Glutamatergic neuron (in vitro differentiated cells): ENCODE measurements at regions not wholly inside any gene's neighbourhood (a gene's known extent, or its start where the extent isn't known, plus 50 kb on each side); places are given as distances from the start of the nearest gene placed in this dataset.

Source experiments
- DNase-seq: peaks from one replicate; pipeline ENCODE4 v3.0.0; 2022
- H3K27ac Mint-ChIP-seq: one replicate; pipeline ENCODE4 v1.8.0; 2020; ENCODE audit warnings: mild to moderate bottlenecking, mixed read lengths, inconsistent platforms; ENCODE audit not compliant: unreplicated experiment
- H3K27me3 Mint-ChIP-seq: one replicate; pipeline ENCODE4 v1.8.0; 2020; ENCODE audit warnings: mild to moderate bottlenecking, moderate library complexity, mixed read lengths, inconsistent platforms; ENCODE audit not compliant: unreplicated experiment
- H3K36me3 Mint-ChIP-seq: one replicate; pipeline ENCODE4 v1.8.0; 2020; ENCODE audit warnings: mild to moderate bottlenecking, mixed read lengths, inconsistent platforms; ENCODE audit not compliant: unreplicated experiment
- H3K4me1 Mint-ChIP-seq: one replicate; pipeline ENCODE4 v1.8.0; 2020; ENCODE audit warnings: mild to moderate bottlenecking, low read depth, mixed read lengths, inconsistent platforms; ENCODE audit not compliant: unreplicated experiment
- H3K4me3 Mint-ChIP-seq: one replicate; pipeline ENCODE4 v1.8.0; 2020; ENCODE audit warnings: mild to moderate bottlenecking, mixed read lengths, inconsistent platforms; ENCODE audit not compliant: unreplicated experiment
- H3K9me3 Mint-ChIP-seq: one replicate; pipeline ENCODE4 v1.8.0; 2020; ENCODE audit warnings: mild to moderate bottlenecking, moderate library complexity, mixed read lengths, inconsistent platforms; ENCODE audit not compliant: unreplicated experiment
- TF ChIP-seq, protein P1 (sequence below): fragments of 200-600 bp; sonication (generic); IDR thresholded peaks from one replicate; pipeline ENCODE4 v1.5.0; 2021; ENCODE audit not compliant: partially characterized antibody, unreplicated experiment

- TF ChIP-seq, protein P1, sequence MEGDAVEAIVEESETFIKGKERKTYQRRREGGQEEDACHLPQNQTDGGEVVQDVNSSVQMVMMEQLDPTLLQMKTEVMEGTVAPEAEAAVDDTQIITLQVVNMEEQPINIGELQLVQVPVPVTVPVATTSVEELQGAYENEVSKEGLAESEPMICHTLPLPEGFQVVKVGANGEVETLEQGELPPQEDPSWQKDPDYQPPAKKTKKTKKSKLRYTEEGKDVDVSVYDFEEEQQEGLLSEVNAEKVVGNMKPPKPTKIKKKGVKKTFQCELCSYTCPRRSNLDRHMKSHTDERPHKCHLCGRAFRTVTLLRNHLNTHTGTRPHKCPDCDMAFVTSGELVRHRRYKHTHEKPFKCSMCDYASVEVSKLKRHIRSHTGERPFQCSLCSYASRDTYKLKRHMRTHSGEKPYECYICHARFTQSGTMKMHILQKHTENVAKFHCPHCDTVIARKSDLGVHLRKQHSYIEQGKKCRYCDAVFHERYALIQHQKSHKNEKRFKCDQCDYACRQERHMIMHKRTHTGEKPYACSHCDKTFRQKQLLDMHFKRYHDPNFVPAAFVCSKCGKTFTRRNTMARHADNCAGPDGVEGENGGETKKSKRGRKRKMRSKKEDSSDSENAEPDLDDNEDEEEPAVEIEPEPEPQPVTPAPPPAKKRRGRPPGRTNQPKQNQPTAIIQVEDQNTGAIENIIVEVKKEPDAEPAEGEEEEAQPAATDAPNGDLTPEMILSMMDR, result no peak
- peaks cover 37% of the 10 kb centered on the region for H3K9me3 Mint-ChIP-seq
- DNase-seq, result no peak
- H3K4me3 Mint-ChIP-seq, result no peak overlapping the region
- H3K4me1 Mint-ChIP-seq, result no peaks in the 10 kb centered on the region
- H3K27me3 Mint-ChIP-seq, result peaks cover 5% of the 10 kb centered on the region
- peaks cover 13% of the 10 kb centered on the region for H3K36me3 Mint-ChIP-seq
- no peak overlapping the region for H3K27ac Mint-ChIP-seq
Measured at GRCh38 chr16:35911899-35912298, 2452.5 kb downstream of the TP53TG3F start.

- TF ChIP-seq, protein P1, result no peak
- no peaks in the 10 kb centered on the region for H3K27me3 Mint-ChIP-seq
- H3K4me3 Mint-ChIP-seq, result no peak overlapping the region
- H3K9me3 Mint-ChIP-seq, result peaks cover 4% of the 10 kb centered on the region
- no peaks in the 10 kb centered on the region for H3K36me3 Mint-ChIP-seq
- no peak overlapping the region for H3K27ac Mint-ChIP-seq
- DNase-seq, result no peak
- H3K4me1 Mint-ChIP-seq, result no peaks in the 10 kb centered on the region
Measured at GRCh38 chr16:35931722-35932121, 2472.3 kb downstream of the TP53TG3F start.
